ENCODE measurements at regions not wholly inside any gene's neighbourhood (a gene's known extent, or its start where the extent isn't known, plus 50 kb on each side); places are given as distances from the start of the nearest gene placed in this dataset.

- TF ChIP-seq CTCF (conservative IDR thresholded peaks at IDR 0.05; ENCODE audit: low read length) (no peak), EZH2phosphoT487 (IDR thresholded peaks at IDR 0.05; ENCODE audit: borderline replicate concordance) (no peak)
Measured at GRCh38 chr10:60708666-60709065, 69.6 kb upstream of the CDK1 start.
